ENCODE measurements at regions not wholly inside any gene's neighbourhood (a gene's known extent, or its start where the extent isn't known, plus 50 kb on each side); places are given as distances from the start of the nearest gene placed in this dataset.

DNA sequence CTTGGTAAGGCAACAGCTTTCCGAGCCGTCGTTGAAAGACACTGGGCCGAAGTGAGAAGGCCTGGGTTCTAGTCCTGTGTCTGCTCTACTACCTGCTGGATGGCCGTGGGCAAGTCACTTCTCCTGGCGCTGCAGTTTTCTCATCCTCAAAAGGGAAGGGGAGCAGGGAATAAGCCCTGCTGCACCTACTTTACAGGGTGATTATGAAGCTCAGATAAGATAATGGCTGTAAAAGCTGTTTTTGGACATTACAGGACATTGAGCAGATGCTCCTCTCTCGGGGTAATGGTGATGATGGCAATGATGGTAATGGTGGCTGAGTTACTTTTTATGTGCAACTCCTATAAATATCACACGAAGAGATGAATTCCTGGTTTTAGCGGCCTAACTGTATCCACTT is 152.6 kb downstream of the FAM43A start:
- no peak for DNase-seq

DNA sequence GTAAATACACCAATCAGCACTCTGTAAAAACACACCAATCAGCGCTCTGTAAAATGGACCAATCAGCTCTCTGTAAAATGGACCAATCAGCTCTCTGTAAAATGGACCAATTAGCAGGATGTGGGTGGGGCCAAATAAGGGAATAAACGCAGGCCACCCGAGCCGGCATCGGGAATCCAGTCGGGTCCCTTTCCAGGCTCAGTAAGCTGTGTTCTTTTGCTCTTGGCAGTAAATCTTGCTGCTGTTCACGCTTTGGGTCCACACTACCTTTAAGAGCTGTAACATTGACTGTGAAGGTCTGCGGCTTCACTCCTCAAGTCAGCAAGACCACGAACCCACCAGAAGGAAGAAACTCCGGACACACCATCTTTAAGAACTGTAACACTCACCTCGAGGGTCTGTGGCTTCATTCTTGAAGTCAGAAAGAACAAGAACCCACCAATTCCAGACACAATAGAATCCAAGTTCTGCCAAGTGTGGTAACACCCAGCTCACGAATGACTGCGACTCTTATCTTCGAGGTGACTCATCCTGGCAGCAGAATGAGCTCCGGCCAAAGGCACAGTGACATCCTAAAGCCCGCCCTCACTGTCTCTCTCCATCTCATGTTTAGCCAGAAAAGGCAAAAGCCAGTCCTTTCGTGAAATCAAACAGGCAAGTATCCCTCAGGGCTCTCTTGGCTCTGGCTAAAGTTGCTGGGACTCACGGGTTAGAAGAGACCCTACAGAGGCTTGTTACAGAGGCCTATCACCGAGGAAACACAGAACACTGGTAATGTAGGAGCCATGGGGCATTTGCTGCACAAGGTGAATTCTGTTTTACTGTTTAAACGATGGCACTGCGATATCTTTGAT is 155.2 kb downstream of the FAM43A start:
- DNase-seq, result no peak

DNA sequence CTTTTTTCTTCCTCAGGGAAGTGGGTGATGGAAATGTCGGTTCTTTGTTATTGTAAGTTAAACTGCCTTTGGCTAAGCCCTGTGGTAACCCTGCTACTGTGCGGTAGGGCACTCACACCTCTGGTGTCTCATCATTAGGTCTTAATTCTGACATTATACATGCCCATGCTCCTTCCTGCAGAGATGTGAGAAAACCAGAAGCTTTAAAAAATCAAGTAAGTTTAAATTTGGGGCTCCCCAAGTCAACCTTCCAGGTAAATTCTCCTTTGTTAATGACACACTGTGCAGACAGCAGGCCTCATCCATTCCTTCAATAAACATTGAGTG is 155.8 kb downstream of the FAM43A start:
- DNase-seq, result no peak

DNA sequence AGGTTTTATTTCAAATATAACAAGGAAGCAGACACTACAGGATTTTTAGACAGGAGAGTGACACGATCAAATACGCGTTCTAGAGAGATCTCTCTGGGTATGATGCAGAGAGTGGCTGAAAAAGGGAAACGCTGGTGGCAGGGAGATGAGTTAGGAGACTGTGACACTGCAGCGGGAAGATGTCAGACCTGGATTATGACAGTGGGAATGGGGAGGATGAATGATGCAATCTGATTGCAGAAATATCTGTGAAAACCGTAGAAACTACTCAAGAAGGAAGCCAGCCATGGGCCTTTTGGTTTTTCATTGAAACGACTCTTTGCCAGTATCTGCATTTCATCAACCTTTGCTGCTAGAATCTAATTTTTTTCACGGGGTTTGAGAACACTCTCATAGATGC is 157.9 kb downstream of the FAM43A start:
- DNase-seq, result no peak

DNA sequence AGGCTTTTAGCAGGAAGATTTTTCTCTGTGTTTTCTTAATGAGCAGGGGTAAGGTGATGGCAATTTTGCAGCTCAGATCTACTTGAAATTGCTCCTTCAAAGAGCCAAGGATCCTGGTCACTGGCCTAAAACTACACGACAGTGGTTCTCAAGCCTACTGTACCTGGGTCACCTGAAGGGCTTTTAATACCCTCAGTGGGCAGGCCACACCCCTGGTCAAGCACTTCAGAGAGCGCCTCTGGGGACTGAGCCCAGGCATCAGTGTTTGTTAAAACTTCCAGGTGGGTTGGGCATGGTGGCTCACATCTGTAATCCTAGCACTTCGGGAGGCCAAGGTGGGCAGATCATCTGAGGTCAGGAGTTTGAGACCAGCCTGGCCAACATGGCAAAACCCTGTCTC is 158.4 kb downstream of the FAM43A start:
- DNase-seq, result no peak

DNA sequence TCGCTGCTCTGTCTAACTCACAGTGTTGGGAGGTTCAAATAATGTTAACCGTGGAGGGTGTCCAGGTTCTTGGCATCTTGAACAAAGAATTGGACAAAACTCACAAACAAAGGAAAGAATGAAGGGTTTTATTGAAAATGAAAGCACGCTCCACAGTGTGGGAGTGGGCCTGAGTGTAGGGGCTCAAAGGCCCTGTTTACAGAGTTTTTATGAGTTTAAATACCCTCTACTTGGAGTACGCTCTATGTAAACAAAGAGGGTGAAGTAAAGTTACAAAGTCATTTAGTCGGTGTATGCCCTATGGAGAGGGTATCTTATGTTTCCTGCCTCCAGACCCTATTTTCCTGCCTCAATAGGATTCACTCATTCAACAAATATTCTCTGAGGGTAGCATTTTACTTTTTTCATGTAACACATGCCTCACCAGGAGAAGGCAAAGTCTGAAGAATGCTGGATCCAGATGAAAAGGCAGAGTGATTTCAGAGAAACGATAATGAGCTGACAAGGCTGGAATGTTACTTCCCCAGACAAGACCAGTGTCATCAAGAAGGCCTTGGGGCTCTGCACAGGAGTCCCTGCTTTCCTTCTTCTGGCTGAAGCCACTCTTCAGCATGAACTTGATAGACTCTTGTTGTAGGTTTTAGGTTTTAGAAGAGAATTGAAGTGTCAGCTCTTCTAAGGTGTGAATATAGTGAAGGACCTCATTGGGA is 163.6 kb downstream of the FAM43A start:
- DNase-seq, result no peak

DNA sequence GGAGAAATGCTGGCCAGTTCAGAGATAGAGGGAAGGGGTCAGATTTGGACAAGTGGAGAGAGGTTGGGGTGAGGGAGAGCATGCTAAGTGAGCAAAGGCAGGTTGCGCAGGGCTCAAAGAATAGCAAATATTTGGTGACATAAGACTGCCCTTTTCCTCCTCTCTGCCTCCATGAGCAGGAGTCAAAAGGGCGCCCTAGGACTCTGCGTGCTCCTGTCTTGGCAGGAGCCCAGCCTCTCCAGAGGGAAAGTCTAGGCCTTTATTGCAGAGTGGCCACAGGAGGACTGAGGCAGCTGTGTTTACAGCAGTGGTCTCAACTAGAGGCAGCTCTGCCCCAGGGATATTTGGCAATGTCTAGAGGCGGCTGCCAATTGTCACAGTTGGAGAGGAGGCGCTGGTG is 165.6 kb downstream of the FAM43A start:
- no peak for DNase-seq

DNA sequence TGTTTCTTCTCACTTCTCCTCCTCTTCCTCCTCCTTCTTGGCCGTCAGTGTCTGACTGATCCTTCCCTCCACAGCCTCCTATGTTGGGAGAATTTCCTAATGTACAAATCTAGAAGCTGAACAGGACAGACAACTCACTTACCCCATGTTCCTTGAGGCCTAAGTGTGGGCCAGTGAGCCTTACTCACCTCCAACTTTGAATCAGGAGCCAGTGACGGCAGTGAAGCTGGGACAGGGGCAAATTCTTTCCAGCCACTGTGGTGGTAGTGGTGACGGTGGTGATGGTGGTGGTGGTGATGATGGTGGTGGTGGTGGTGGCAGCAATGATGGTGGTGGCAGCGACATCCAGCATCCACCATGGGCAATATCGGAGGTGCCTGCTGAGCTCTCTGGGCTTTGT is 166.3 kb downstream of the FAM43A start:
- no peak for DNase-seq

DNA sequence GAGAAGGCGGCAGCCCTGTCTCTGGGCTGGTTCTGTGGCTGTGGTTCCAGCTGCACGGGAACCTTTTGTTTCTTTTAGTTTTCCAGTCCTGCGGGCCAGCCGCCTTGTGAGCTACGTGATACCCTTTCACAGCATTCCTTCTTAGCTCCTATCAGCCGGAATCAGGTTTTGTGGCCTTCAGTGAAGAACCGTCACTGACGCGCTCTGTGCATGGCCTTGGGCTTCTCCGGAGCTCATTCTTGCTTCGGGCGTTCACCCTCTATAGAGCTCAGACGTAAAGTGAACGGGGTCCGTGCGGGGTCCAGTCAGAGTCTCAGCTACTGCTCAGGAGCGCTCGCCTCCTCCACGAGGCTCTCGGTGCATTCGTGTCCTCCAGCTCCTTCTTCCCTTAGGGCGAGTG is 166.7 kb downstream of the FAM43A start:
- DNase-seq, result no peak

DNA sequence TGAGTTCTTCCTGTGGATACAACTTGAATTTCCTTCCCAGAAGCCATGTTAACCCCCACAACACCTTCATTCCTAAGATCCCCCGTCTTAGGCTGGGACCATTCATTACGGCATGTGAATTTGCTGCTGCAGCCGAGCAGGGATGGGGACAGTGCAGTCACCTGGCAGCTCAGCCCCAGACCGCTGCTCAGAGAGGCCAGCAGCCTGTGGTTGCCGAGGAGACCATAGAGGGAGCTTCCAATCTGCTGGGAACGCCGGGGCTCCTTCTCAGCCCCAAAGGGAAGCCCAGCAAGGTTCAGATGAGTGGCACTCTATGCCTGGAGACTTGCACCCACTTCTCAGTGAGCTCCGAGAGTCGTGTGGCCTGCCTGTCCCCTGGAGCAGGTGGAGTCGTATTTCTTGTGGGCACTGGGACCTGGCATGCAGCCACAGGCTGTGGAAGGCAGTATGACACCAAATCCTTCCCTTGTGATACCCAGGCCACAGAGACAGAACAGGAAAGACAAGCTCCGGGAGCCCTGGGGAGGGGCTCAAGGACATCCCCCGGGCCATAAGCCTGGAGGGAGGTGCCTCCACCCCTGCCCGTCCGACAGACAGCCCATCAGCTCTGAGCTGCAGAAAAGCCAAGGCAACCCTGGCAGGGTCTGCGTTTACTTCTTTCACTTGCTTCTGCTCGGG is 167.3 kb downstream of the FAM43A start:
- no peak for DNase-seq

DNA sequence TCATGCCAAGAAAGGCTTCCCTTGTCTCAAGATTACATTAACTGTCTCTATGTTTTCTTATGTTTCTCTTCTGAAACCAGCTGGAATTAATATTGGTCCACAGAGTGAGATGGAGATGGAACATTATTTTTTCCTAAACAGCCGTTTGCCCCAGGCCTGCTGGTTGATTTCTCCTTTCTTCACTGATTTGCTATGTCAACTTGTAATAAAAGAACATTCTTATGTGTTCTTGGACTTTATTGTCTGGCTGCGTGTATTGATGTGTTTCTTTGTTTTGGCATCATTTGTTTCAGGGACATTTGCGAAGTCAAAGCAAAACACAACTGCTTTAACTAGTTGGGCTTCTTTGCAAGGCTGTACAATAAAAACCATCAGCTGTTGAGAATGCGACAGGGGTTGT is 168.5 kb downstream of the FAM43A start:
- no peak for DNase-seq

DNA sequence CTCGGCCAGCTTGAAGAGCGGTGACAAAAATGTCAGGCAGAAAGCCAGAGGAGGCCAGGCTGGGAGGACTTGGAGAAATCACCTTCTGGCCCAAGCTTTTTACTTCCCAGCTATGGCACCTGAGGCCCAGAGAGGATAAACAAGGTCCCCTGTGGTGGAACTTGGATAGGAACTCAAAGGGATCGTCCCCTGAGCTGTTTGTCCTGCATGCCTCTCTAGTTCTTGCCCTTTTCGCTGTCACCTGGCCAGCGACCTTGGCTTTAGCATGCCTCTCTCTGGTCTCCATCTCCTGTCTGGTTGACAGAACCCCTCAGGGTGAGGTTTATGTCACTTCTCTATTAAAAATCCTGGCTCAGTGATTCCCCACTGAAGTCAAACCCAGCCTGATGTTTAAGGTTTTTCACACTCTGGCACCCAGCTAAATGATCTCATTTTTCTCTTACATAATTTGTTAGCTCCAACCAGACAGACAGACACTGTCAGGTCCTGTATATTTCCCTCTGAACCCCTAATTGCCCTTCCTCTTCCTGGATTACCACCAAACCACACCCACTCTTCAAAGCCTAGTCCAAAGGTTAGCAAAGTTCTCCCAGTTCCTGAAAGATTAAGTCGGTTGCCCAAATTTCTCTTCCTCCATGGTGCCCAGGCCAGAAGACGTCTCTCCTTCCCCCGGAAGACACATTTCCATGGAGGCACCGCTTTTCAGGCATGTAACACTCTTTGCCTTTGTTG is 169.1 kb downstream of the FAM43A start:
- no peak for DNase-seq

DNA sequence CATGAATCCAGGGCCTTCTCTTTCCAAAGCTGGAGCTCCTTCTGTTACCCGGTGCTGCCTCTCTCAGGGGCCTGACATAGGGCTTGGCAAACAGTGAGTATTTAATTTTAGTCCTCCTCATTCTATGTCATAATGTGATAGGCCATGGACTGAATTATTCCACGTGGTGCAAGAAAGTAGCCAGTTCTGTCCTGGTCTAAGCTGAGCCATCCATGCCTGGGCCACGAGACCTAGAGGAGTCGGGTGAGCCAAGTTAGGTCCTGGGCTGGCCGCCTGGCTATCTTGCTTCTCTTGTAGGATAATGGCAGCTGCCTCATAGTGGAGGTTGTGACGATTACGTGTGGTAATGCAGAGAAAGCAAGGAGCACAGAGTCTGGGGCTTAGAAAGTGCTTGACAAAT is 170.6 kb downstream of the FAM43A start:
- DNase-seq, result no peak

DNA sequence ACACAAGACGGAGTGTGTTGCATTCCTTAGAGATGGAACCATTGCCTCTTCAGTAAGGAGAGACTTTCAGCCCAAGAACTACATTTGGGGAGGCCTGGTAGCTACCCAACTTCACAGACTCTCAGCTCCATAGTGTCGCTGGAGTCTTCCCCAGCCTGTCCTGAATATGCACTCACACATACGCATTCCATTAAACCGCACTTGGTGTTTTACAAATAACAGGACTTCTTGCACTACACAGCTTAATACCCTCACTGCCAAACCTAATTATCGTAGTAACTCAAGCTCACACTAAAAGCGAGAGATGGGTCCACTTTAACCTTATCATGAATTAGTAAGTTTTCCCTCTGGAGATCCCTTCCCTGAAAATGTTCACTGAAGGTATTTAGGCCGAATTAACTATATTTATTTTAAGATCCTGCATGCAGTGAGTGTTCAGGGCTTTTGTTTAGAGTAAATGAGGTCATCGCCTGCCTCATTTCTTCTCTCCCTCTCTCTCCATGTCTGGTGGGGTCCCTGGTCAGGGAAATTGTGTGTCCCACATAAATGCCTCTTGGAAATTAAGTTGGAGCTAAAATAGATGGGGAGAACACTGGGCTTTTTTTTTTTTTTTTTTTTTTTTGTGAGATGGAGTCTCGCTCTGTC is 171.9 kb downstream of the FAM43A start:
- no peak for DNase-seq

DNA sequence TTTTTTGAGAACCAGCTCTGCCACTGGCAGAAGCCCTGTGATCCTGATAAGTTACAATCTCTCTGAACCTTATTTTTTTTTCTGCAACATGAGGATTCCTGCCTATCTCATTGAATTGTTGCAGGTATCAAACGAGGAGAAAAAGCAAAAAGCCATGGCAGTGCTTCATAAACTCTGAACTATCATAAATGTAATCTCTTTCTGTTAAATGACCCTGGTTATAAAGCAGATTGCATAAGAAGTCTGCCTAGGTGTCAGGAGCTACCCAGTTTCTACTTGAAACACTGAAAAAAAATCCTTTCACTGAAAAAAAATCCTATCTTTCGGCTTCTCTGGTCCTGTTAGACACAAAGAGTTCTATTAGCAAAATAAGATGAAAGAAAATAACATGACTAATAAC is 172.7 kb downstream of the FAM43A start:
- DNase-seq, result no peak

DNA sequence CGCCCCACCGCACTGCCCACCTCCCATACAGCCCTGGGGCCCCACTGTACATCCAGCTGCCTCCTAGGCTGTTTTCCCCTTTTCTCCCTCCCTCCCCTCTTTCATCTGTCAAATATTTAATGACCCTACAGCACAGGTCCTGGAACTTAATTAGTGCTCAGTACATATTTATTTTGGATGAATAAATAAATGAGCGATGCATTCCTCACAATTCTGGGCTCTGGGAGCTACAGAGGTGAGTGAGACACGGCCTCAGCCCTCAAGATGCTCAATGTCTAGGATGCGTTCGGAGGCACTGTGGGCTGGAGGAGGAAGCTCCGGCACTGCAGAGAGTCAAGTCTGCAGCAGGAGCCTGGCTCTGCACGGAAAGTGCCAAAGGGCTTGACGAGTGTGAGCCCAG is 175.0 kb downstream of the FAM43A start:
- no peak for DNase-seq

DNA sequence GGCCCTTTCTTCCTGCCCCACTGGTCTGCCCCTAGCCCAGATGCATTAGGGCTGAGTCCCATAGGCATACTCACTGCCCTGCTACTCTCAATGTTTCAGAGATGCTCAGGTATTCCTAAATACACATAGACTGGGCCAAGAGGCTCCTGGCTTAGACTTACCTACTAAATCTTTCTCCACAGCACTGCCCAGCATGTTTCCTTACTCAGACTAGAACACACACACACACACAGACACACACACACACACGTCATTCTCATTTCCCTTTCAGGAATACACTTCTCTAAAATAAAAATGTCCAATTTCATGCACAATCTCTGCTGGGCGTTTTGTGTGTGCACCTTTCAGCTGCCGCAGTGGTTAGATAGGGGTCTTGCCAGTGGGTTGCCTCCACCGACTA is 175.7 kb downstream of the FAM43A start:
- no peak for DNase-seq

DNA sequence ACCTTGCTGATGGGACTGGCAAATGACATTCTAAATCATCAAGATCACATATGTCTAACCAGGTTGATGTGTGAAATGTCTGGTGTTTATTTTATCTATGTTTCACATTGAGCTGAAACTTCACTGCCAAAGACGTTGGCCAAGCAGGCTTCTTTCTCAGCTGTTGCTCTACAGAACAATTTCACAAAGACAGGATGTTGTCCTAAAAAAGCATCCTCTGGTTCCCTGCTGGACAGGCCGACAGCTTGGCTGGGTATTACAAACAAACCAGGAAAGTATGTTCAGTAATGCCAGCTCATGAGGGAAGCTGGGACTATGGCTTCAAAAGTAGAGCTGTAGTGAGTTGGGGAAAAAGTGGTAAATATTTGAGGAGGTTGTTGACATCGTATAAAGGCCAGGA is 179.4 kb downstream of the FAM43A start:
- DNase-seq, result no peak

DNA sequence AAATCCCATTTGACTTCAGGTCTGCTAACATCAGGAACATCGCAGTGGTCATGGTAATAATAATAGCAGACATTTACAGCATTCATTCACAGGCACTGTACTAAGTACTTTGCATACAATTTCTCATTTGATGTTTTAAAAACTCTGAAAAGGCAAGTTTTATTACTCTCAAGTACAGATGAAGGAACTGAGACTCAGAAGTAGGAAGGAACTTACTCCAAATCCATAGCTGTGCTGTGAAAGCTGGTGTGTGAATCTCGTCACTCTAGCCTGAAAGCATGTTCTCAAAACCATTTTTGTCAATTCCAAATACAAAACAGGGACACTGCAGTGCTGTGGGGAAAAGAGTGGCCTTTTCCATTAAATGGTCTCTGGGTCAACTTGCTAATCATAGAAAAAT is 179.9 kb downstream of the FAM43A start:
- DNase-seq, result no peak

DNA sequence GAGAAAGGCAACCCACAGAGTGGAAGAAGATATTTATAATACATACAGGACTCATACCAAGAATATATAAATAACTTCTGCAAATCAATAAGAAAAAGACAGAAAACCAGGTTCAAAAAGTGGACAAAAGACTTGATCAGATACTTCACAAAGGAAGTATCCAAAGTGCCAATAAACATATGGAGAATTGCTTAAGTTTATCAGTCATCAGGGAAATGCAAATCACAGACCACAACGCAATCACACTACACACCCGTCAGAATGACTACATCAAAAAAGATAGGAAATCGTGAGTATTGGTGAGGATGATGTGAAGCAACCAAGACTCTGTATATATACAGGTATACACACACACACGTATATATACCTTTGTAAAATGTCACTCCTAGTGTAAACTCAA is 180.6 kb downstream of the FAM43A start:
- DNase-seq, result no peak

DNA sequence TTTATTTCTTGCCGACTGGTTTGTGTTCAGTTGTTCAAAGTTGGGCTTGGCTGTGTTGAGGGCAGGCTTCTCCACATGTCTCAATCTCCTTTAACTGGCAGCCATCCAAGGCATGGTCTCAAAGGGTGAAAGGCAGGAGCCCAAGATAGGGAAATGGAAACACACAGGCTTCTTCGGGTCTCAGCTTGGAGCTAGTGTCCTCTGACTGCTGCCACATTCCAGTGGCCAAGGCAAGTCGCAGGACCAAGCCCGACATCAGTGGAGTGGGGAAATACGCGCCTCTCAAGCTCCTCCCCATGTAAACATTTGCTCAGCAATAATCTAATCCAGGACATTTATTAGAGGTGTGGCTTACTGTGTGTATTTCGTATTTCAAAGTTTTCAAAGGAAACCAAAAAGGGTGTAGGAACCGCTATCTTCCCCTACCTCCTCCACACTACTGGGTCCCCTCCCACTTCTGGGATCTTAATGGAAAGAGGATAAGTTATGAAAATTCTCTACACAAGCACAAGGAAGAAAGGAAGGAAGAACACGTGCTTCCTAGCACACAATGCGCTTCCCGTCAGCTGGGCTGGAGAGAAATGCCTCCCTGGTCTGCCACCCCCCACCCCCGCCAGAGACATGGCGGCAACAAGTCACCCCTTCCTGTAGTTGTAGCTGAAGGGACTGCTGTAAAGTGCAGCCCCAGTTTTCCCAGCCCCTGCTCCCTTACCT is 181.7 kb downstream of the FAM43A start:
- no peak for DNase-seq

DNA sequence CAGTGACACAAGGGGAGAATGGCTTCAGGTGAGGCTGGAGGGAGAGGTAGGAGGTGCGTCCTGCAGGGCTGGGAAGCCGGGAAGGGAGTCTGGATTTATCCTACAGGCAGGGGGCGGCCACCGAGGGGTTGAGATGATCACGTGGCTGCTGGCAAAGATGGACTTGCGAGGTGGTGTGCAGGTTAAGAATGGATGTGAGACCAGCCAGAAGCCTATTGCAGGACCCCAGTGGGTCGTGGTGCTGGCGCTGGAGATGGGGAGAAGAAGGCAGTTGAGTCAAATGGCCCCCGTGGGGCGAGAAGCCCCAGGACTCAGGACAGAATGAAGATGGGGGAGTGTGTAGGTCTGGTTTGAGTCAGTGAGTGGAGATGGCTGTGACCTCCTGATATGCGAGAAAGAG is 183.1 kb downstream of the FAM43A start:
- DNase-seq, result no peak
